BJ (cell line): ENCODE measurements at regions not wholly inside any gene's neighbourhood (a gene's known extent, or its start where the extent isn't known, plus 50 kb on each side); places are given as distances from the start of the nearest gene placed in this dataset.
"Not testable (repeated sequence)": the region's sequence is repeated elsewhere in the genome, so short reads cannot be mapped to it uniquely, and the experiment has no call there.

Experiments used
- CTCF ChIA-PET: fragments of 350-600 bp; formaldehyde crosslinking; extraction: SDS; loops from one replicate; lab custom pipeline; 2021; ENCODE audit warnings: antibody characterized with exemption, inconsistent platforms; lab: Yijun Ruan, JAX
- POLR2A ChIA-PET: fragments of 300-600 bp; sonication (Branson Sonifier 250); formaldehyde crosslinking; extraction: SDS; loops from one replicate; lab custom pipeline; 2021; ENCODE audit warnings: antibody characterized with exemption; lab: Charles Lee
- DNase-seq: peaks from one replicate; pipeline ENCODE4 v3.0.0-alpha.2; 2011; ENCODE audit warnings: low read depth
- H3K27me3 ChIP-seq: 2 replicates; pipeline ENCODE4 v1.6.0; 2011; ENCODE audit warnings: low read length; ENCODE audit not compliant: control insufficient read depth, insufficient read depth
- H3K36me3 ChIP-seq: 2 replicates; pipeline ENCODE4 v1.5.1; 2011; ENCODE audit warnings: low read length; ENCODE audit not compliant: control insufficient read depth, insufficient read depth
- H3K4me3 ChIP-seq: 2 replicates; pipeline ENCODE4 v1.5.1; 2011; ENCODE audit warnings: low read depth, mild to moderate bottlenecking, control low read depth, low read length
- TF ChIP-seq, protein P1 (sequence below): IDR thresholded peaks from 2 replicates; pipeline ENCODE4 v1.5.1; 2011; ENCODE audit warnings: low read depth, mild to moderate bottlenecking, control low read depth, inconsistent platforms, low read length, moderate library complexity; ENCODE audit not compliant: insufficient read depth

DNA sequence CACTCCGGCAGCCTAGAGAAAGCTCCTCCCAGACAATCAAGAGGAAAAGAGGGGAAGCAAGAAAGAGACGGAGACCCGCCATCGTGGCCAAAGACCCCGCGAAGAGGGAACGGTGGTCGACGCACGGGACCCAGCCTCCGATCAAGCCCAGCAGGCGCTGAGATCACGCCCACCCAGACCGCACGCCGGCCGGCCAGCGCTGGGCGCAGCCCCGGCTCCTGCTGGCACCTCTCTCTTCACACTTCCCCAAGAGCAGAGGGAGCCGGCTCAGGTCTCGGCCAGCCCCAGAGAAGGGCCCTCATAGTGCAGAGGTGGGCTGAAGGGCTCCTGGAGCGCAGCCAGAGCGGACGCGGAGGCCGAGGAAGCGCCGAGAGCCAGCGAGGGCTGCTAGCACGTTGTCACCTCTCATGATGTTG lies 918.4 kb upstream of the ADAMTS5 start:
- DNase-seq = no peak
- no peaks in the 10 kb centered on the region for H3K27me3 ChIP-seq
- H3K36me3 ChIP-seq = no peaks in the 10 kb centered on the region
- TF ChIP-seq, protein P1, sequence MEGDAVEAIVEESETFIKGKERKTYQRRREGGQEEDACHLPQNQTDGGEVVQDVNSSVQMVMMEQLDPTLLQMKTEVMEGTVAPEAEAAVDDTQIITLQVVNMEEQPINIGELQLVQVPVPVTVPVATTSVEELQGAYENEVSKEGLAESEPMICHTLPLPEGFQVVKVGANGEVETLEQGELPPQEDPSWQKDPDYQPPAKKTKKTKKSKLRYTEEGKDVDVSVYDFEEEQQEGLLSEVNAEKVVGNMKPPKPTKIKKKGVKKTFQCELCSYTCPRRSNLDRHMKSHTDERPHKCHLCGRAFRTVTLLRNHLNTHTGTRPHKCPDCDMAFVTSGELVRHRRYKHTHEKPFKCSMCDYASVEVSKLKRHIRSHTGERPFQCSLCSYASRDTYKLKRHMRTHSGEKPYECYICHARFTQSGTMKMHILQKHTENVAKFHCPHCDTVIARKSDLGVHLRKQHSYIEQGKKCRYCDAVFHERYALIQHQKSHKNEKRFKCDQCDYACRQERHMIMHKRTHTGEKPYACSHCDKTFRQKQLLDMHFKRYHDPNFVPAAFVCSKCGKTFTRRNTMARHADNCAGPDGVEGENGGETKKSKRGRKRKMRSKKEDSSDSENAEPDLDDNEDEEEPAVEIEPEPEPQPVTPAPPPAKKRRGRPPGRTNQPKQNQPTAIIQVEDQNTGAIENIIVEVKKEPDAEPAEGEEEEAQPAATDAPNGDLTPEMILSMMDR = no peak
- POLR2A ChIA-PET = no interaction called here
- CTCF ChIA-PET = interaction anchor here (0.6 kb wide), 1 partner anchor 1955 kb away, joined by 3 read pairs; no protein-coding TSS in a partner anchor
- H3K4me3 ChIP-seq = no peak overlapping the region

DNA sequence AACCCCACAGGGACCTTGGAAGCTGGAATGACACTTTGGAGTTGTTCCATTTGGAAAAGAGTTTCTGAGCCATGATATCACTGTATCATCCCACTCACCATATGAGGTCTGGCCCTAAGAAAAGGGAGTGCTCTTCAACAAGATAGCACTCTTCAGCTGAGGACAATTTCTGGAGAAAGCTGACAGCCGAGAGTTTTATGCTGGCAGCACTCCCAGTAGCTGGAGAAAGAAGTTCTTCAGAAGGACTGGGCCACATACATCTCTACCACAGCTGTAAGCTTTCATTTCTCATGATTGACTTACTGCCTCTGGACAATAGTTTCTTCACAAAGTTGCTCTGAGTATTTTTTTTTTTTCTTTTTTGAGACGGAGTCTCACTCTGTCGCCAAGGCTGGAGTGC lies 914.4 kb upstream of the ADAMTS5 start:
- H3K36me3 ChIP-seq, H3K4me3 ChIP-seq, POLR2A ChIA-PET, CTCF ChIA-PET, DNase-seq, H3K27me3 ChIP-seq: not testable (repeated sequence)

DNA sequence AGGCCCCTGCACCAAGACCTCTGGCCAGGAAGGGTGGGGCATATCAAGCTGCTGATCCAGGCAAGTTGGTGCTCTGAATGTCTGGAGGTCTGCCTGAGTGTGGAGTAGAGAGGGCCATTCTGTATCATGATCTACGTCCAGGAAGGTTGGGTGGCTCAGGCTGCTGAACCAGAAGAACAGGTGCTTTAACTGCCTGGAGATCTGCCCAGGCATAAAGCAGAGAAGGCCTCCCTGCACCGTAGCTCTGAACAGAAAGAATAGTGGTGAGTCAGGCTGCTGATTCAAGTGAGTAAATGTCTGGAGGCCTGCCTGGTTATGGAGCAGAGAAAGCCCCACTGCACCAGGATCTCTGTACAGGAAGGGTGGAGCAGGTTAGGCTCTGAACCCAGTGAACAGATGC lies 905.5 kb upstream of the ADAMTS5 start:
- H3K36me3 ChIP-seq, CTCF ChIA-PET, POLR2A ChIA-PET, H3K27me3 ChIP-seq, H3K4me3 ChIP-seq, DNase-seq: not testable (repeated sequence)

DNA sequence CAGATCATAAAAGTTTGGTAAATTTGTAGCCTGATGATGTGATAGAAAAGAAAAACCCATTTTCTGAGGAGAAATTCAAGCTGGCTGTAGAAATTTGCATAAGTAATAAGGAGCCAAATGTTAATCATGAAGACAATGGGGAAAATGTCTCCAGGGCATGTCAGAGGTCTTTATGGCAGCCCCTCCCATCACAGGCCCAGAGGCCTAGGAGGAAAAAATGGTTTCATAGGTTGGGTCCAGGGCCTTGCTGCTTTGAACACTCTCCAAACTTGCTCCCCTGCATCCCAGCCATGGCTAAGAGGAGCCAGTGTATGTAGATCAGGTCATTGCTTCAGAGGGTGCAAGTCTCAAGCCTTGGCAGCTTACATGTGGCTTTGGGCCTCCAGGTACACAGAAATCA lies 903.9 kb upstream of the ADAMTS5 start:
- DNase-seq, CTCF ChIA-PET: not testable (repeated sequence)

DNA sequence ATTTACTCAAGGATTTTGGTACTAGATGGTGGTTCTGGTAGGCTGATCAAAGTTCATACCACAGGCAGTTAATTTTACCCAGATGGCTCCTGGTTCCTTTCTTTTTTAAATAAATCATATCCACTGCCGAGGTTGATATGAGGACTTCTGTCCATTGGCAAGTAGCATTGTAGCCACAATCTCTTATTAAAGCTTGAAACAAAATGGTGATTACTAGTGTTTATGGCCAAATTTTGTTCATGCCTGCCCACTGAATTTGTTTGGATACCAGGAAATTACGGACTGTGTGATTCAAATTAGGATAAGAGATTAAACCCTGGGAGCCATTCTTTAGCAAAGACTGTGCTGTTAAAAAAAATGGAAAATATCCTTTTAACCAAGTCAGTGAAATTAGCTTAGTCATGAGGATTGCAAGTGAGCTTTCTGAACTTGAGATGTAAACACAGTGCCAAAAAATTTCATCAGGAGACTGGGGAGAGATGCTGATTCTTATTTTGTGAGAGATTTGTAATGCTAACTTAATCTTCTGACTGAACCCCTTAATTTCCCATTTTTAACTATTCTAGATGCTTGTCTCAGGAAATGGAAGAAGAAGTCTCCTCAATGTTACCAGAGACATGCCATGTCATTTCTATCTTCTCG lies 893.5 kb upstream of the ADAMTS5 start:
- CTCF ChIA-PET, H3K4me3 ChIP-seq, H3K27me3 ChIP-seq, H3K36me3 ChIP-seq, POLR2A ChIA-PET: not testable (repeated sequence)
- DNase-seq = peak; percentile 2

More for the DNA sequence above, 903.9 kb upstream of the ADAMTS5 start:
- H3K36me3 ChIP-seq, H3K4me3 ChIP-seq, H3K27me3 ChIP-seq, POLR2A ChIA-PET: not testable (repeated sequence)

DNA sequence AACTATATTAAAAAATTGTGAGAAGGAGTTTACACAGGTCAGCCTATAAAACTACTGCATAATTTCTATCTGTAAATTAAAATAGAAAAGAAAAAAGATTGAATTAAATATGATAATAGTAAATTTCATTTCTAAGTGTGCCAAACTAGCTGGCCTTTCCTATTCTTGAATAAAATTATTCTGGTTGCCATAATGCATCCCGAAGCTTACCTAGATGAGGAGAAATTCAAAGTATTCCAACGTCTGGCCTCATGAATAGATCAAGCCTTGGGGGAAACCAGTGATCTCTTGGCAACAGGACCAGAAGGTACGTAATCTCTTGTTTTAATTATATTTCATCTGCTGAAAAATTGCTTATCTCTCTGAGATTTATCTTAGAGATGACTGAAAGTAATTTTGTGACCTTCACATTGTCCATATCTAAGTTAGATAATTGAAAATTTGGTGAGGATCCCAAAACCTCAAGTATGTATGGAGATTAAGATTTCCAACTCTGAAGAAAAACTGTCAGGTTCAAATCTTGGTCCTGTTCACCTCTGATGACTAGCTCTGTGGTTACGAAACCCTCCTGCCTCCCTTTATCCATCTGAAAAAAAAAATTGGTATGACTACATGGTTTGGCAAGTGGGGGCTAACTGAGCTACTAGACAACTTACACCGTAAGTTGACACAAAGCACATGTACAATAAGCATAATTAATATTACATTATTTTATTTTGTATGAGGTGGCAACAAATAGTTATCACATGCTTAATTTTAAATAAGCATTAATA lies 891.4 kb upstream of the ADAMTS5 start:
- DNase-seq = not testable (repeated sequence)

GRCh38 chr21:27856988-27857387 lies 890.1 kb upstream of the ADAMTS5 start:
- DNase-seq, POLR2A ChIA-PET, CTCF ChIA-PET, H3K36me3 ChIP-seq, H3K27me3 ChIP-seq, H3K4me3 ChIP-seq: not testable (repeated sequence)

More for the DNA sequence above, 891.4 kb upstream of the ADAMTS5 start:
- H3K4me3 ChIP-seq, CTCF ChIA-PET, POLR2A ChIA-PET, H3K27me3 ChIP-seq, H3K36me3 ChIP-seq: not testable (repeated sequence)

DNA sequence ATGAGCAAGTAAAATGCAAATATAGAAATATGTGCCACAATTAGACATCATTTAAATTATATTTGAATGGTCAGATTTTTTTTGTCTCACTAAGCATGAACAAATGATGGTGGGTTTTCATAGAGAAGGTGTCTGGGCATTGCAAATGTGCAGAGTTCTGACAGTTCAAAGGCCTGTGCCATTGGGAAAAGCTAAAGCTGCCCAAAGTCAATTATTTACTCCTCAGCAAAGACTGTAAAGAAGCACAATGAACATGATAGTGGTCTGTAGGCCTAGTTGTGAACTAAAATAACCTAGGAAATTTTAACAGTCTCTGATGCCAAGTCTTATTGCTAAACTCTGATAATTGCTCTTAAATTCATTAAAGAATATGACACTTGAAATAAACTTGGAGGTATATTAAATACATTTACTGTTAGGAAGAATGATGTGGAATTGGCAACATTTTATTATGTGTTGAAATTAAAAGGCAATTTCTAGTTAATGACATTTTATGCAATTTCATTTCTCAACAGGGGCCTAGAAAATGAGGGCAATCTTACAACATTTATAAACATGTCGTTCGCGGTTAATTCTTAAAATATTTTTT lies 874.3 kb upstream of the ADAMTS5 start:
- ChIA-PET CTCF (no interaction called here), POLR2A (no interaction called here)
- TF ChIP-seq, protein P1 = no peak
- no peak overlapping the region for H3K4me3 ChIP-seq
- H3K27me3 ChIP-seq = no peaks in the 10 kb centered on the region
- DNase-seq = no peak
- no peaks in the 10 kb centered on the region for H3K36me3 ChIP-seq
